ENCODE measurements at regions not wholly inside any gene's neighbourhood (a gene's known extent, or its start where the extent isn't known, plus 50 kb on each side); places are given as distances from the start of the nearest gene placed in this dataset.

GRCh38 chr22:44592824-44593148 lies 94.8 kb upstream of the RTL6 start:
- no peak for TF ChIP-seq EZH2 (IDR thresholded peaks at IDR 0.05)
- no peak for TF ChIP-seq FOXP2 (optimal IDR thresholded peaks at IDR 0.05; ENCODE audit: control extremely low read depth, extremely low read length, insufficient read depth)
- TF ChIP-seq POLR2AphosphoS5 (IDR thresholded peaks at IDR 0.05; ENCODE audit: borderline replicate concordance, low read depth, low read length): no peak
- Histone ChIP-seq H3K4me3 (no peak overlapping the region), H3K36me3 (ENCODE audit: insufficient read depth, low read length) (no peaks in the 10 kb centered on the region), H3K27ac (no peak overlapping the region), H3K9me3 (ENCODE audit: low read depth, low read length) (no peaks in the 10 kb centered on the region), H3K9ac (ENCODE audit: insufficient read length) (no peak overlapping the region)
- DNase-seq (ENCODE audit: low read depth, low spot score): no peak

- DNase-seq (ENCODE audit: low read depth, low spot score): no peak
- Histone ChIP-seq H3K36me3 (ENCODE audit: insufficient read depth, low read length) (no peaks in the 10 kb centered on the region), H3K27ac (no peak overlapping the region), H3K9ac (ENCODE audit: insufficient read length) (no peak overlapping the region), H3K9me3 (ENCODE audit: low read depth, low read length) (no peaks in the 10 kb centered on the region), H3K4me3 (no peak overlapping the region)
- no peak for TF ChIP-seq EZH2 (IDR thresholded peaks at IDR 0.05)
- TF ChIP-seq FOXP2 (optimal IDR thresholded peaks at IDR 0.05; ENCODE audit: control extremely low read depth, extremely low read length, insufficient read depth): no peak
- no peak for TF ChIP-seq POLR2AphosphoS5 (IDR thresholded peaks at IDR 0.05; ENCODE audit: borderline replicate concordance, low read depth, low read length)
Observed at GRCh38 chr22:44592126-44592823, 94.2 kb upstream of the RTL6 start.

GRCh38 chr22:44591146-44591790 lies 93.2 kb upstream of the RTL6 start:
- TF ChIP-seq FOXP2 (optimal IDR thresholded peaks at IDR 0.05; ENCODE audit: control extremely low read depth, extremely low read length, insufficient read depth): no peak
- no peak for TF ChIP-seq EZH2 (IDR thresholded peaks at IDR 0.05)
- TF ChIP-seq POLR2AphosphoS5 (IDR thresholded peaks at IDR 0.05; ENCODE audit: borderline replicate concordance, low read depth, low read length): no peak
- DNase-seq (ENCODE audit: low read depth, low spot score): no peak
- H3K27ac ChIP-seq: no peak overlapping the region

GRCh38 chr22:44590291-44590690 lies 92.3 kb upstream of the RTL6 start:
- no peaks in the 10 kb centered on the region for H3K9me3 ChIP-seq (ENCODE audit: low read depth, low read length)
- no peak for DNase-seq (ENCODE audit: low read depth, low spot score)
- no peak overlapping the region for H3K4me3 ChIP-seq
- H3K27ac ChIP-seq: no peak overlapping the region
- H3K36me3 ChIP-seq (ENCODE audit: insufficient read depth, low read length): no peaks in the 10 kb centered on the region
- H3K9ac ChIP-seq (ENCODE audit: insufficient read length): no peak overlapping the region
- TF ChIP-seq EZH2 (IDR thresholded peaks at IDR 0.05) (no peak), POLR2AphosphoS5 (IDR thresholded peaks at IDR 0.05; ENCODE audit: borderline replicate concordance, low read depth, low read length) (no peak), FOXP2 (optimal IDR thresholded peaks at IDR 0.05; ENCODE audit: control extremely low read depth, extremely low read length, insufficient read depth) (no peak)

More at GRCh38 chr22:44591146-44591790, 93.2 kb upstream of the RTL6 start:
- no peak overlapping the region for H3K4me3 ChIP-seq
- no peaks in the 10 kb centered on the region for H3K36me3 ChIP-seq (ENCODE audit: insufficient read depth, low read length)
- H3K9me3 ChIP-seq (ENCODE audit: low read depth, low read length): no peaks in the 10 kb centered on the region
- no peak overlapping the region for H3K9ac ChIP-seq (ENCODE audit: insufficient read length)

- Histone ChIP-seq H3K9ac (ENCODE audit: insufficient read length) (no peak overlapping the region), H3K27ac (no peak overlapping the region), H3K9me3 (ENCODE audit: low read depth, low read length) (no peaks in the 10 kb centered on the region), H3K4me3 (no peak overlapping the region), H3K36me3 (ENCODE audit: insufficient read depth, low read length) (no peaks in the 10 kb centered on the region)
- no peak for DNase-seq (ENCODE audit: low read depth, low spot score)
- TF ChIP-seq POLR2AphosphoS5 (IDR thresholded peaks at IDR 0.05; ENCODE audit: borderline replicate concordance, low read depth, low read length) (no peak), FOXP2 (optimal IDR thresholded peaks at IDR 0.05; ENCODE audit: control extremely low read depth, extremely low read length, insufficient read depth) (no peak), EZH2 (IDR thresholded peaks at IDR 0.05) (no peak)
Observed at GRCh38 chr22:44589831-44590230, 91.8 kb upstream of the RTL6 start.

GRCh38 chr22:44588348-44588747 lies 90.3 kb upstream of the RTL6 start:
- H3K36me3 ChIP-seq (ENCODE audit: insufficient read depth, low read length): no peaks in the 10 kb centered on the region
- no peak overlapping the region for H3K4me3 ChIP-seq
- no peak for TF ChIP-seq FOXP2 (optimal IDR thresholded peaks at IDR 0.05; ENCODE audit: control extremely low read depth, extremely low read length, insufficient read depth)
- DNase-seq (ENCODE audit: low read depth, low spot score): no peak
- H3K9ac ChIP-seq (ENCODE audit: insufficient read length): no peak overlapping the region
- no peaks in the 10 kb centered on the region for H3K9me3 ChIP-seq (ENCODE audit: low read depth, low read length)
- no peak overlapping the region for H3K27ac ChIP-seq

- no peak overlapping the region for H3K4me3 ChIP-seq
- no peak overlapping the region for H3K27ac ChIP-seq
- no peaks in the 10 kb centered on the region for H3K36me3 ChIP-seq (ENCODE audit: insufficient read depth, low read length)
- H3K9ac ChIP-seq (ENCODE audit: insufficient read length): no peak overlapping the region
- DNase-seq (ENCODE audit: low read depth, low spot score): no peak
- no peaks in the 10 kb centered on the region for H3K9me3 ChIP-seq (ENCODE audit: low read depth, low read length)
- no peak for TF ChIP-seq POLR2AphosphoS5 (IDR thresholded peaks at IDR 0.05; ENCODE audit: borderline replicate concordance, low read depth, low read length)
Observed at GRCh38 chr22:44587737-44588310, 89.8 kb upstream of the RTL6 start.

- no peak overlapping the region for H3K9ac ChIP-seq (ENCODE audit: insufficient read length)
- TF ChIP-seq POLR2AphosphoS5 (IDR thresholded peaks at IDR 0.05; ENCODE audit: borderline replicate concordance, low read depth, low read length) (no peak), FOXP2 (optimal IDR thresholded peaks at IDR 0.05; ENCODE audit: control extremely low read depth, extremely low read length, insufficient read depth) (no peak), EZH2 (IDR thresholded peaks at IDR 0.05) (no peak)
- H3K36me3 ChIP-seq (ENCODE audit: insufficient read depth, low read length): no peaks in the 10 kb centered on the region
- DNase-seq (ENCODE audit: low read depth, low spot score): no peak
- H3K9me3 ChIP-seq (ENCODE audit: low read depth, low read length): no peaks in the 10 kb centered on the region
- no peak overlapping the region for H3K27ac ChIP-seq
- no peak overlapping the region for H3K4me3 ChIP-seq
Observed at GRCh38 chr22:44586999-44587736, 89.1 kb upstream of the RTL6 start.
